ENCODE measurements at regions not wholly inside any gene's neighbourhood (a gene's known extent, or its start where the extent isn't known, plus 50 kb on each side); places are given as distances from the start of the nearest gene placed in this dataset.
"Not testable (repeated sequence)": the region's sequence is repeated elsewhere in the genome, so short reads cannot be mapped to it uniquely, and the experiment has no call there.

DNA sequence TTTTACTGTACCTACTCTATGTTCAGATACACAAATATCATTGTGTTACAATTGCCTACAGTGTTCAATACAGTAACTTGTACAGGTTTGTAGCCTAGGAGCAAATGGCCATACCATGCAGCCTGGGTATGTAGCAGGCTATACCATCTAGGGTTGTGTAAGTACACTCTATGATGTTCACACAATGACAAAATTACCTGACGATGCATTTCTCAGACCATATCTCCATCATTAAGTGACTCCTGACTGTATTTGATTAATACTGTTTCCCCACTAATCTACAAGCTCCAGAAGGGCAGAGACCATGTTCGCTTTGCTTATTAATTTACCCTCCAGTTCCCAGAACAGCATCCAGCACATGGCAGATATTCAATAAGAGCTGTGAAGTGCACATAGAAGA, 372.2 kb downstream of the METTL4 start:
- no peak for DNase-seq

DNA sequence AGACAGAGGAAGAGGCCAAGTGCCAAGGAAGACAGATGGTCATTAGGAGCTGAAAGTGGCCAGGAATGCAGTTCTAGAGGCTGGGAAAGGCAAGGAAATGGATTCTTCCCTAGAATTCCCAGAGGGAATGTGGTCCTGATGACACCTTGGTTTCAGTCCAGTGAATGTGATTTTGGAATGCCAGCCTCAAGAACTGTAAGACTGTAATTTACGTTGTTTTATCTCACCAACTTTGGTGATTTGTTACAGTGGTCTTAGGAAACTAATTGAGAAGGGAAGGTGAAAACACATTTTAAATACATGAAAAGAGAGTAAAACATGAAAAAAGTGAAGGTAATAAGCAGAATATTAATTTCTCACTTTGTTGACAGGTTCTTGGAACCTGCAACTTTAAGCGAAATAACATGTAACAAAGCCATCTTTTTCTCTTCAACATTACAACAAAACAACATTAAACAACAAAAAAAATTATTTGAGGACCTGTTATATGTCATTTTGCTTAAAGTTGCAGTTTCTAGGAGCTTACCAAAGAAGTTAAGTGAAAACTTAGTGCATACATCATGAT, 370.2 kb downstream of the METTL4 start:
- DNase-seq, result no peak

DNA sequence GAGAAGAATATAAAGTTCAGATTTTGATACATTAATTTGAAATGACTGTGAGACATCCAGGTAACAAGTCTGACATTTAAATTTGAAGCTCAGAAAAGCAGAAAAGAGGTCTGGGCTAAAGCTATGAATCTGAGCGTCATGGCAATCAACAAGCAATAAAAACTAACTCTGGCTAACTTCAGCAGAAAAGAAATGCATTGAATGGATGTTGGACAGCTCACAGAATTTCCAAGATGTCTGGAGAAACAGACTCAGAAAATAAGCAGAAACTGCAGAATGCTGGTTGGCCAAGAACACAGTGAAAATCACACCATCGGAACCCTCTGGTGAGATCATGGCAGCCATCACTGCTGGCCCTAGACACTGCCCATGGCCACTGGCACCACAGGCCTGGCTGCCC, 366.6 kb downstream of the METTL4 start:
- no peak for DNase-seq

DNA sequence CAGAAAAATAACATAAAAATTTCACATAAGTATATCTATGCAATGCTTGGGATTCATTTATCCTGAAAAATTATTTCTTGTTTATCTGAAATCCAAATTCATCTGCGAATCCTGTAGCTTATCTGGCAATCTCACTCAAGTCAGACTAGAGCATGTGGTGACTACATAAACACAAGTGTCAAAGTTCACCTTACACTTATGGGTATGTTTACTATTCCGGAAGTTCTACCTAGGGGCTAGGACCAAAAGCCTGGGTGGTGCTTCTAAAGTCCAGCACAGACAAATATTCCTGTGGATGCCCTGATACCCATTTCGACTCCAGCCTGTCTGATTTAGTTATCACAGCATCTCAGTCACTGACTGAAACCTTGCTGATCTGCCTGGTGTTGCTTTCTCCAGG, 364.0 kb downstream of the METTL4 start:
- no peak for DNase-seq

DNA sequence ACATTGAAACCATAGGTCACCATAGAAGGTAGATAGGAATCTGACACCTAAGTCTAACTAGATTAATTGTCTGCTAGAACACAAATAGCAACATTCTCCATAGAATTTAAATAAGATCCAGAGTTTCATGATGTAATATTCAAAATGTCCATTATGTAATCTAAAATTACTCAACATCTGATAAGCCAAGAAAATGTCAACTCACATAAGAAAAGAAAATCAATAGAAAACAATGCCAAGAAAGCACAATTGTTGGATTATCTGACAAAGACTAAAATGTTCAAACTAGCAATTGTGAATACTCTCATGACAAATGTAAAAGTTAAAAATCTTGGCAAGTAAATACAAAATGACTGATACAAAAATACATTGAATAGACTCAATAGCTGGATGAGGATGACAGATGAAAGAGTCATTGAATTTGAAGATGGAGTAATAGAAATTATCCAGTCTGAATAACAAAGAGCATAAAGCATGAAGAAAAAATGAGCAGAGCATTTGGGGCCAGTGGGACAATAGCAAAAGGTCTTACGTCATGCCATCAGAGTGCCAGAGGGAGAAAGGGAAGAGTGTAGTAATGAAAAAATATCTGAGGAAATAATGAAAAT, 358.6 kb downstream of the METTL4 start:
- DNase-seq, result no peak

DNA sequence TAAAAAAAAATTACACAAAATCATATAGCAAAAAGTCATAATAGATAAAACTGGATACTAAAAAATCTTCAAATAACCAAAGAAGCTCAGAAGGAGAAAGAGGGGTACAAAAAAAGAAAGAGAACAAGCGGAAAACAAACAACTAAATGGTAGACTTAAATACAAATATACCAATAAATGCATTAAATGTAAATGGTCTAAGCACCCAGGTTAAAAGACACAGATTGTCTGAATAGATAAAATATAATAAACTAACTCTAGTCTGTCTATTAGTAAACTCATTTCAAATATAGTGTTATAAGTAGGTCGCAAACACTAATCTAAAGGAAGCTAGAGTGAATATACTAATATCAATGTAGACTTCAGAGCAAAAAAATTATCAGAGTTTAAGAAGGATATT, 357.4 kb downstream of the METTL4 start:
- DNase-seq, result no peak

DNA sequence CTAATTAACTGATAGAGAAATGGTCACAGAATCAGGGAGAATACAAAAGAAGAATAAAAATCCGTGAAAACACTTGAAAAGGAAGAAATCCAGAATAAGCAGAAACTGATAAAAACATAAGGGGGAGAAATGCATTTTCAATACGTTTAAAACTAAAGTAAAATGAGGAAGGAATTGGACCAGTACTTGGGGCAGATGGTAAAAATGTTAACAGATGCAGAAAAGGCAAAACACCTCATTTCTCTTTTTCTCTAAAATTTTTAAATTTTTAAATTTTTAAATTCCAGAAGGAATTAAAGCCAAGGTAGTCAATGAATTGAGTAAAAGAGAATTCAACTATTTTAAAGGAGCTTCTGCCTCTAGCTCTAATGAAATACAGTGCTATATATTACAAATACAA, 353.9 kb downstream of the METTL4 start:
- DNase-seq, result no peak

DNA sequence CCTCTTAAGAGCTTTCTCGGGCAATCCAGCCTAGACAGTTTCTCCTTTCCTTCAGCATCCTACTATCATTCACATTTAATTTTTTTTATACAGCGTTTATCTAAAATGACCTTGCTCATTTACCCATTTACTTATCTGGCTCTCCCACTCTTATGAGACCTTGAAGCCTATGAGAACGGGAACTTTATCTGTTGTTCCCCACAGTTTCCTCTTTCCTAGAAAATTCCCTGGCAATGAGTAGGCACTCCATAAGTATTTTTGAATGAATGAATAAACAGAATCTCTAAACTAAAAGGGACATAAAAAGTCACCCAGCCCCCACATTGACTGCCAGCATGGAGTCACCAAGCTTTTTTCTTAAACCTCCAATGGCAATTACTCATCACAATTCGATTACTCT, 353.2 kb downstream of the METTL4 start:
- no peak for DNase-seq

DNA sequence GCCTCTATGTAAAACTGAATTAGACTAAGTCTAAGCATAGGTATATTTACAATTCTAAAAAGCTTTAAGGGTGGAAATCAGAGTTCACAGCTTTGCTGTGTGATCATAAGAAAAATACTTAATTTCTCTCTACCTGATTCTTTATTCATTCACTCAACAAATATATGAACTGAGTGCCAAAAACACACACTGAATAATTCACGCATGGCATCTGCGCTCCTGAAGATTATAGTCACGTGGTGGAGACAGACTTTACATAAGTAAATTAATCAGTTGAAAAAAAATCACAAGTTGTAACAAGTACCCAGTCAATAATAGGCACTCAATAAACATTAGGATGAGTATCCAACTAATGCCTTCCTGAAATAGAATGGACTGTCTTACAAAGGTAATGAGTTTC, 351.6 kb downstream of the METTL4 start:
- no peak for DNase-seq

DNA sequence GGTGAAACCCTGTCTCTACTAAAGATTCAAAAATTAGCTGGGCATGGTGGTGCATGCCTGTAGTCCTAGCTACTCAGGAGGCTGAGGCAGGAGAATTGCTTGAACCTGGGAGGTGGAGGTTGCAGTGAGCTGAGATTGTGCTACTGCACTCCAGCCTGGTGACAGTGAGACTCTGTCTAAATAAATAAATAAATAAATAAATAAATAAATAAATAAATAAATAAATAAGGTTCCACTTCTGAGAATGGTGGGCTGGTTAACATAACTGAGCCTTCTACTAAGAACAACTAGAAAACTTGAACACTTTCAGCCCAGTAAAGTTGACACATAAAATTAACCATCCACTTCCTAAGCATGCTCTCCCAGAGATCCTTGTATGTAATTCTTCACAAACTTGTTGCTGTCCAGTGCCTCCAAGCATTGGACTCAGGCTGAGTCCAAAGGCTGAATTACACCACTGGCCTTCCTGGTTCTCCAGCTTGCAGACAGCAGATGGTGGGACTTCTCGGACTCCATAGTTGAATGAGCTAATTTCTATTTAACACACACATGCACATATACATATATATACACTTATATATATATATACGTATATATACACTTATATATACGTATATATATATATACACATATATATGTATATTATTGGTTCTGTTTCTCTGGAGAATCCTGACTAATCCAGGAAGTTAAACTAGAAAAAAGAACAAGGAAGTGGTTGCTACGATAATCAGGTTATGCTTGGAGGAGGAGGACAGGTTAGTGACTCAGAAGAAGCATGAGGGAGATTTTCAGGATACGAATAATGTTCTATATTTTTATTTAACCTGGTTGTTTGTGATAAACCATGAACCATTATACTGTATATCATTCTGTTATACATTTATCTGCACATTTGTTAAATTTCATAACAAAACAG, 348.8 kb downstream of the METTL4 start:
- DNase-seq, result peak; percentile 10

DNA sequence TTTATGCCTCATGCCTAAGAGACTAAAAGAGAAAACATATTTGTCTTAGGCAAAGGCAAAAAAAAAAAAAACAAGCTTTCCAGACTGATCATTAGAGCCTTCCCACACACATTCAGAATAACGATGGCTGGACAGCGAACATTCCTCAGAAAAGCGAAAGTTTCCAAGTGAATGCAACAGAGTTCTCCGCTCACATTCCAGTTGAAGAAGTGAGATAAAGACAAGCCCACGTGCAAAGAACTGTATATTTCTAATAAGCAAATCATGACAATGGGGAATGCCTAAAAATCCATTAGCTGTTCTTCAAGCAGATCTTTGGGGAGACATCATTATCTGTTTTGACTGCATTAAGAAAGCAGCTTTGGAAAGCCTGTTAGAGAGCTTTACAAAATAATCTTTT, 347.9 kb downstream of the METTL4 start:
- DNase-seq, result no peak

DNA sequence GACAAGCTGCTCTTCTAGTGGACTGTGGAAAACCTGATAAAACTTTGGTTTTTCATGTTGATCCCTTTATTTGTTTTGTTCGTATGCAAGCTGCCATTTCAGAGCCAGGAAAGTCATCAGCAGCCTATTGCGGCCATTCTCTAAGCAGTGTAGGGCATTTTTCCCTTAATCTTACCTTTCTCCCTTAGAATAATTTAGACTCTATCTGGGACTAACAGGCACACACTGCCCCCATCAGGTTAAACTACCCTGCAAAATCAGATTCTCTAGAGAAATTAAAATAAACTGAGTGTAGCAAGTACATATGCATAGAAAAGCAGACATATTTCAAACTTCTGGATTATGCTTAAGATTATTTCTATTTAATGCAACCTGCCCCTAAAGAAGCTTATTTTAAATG, 347.5 kb downstream of the METTL4 start:
- no peak for DNase-seq

DNA sequence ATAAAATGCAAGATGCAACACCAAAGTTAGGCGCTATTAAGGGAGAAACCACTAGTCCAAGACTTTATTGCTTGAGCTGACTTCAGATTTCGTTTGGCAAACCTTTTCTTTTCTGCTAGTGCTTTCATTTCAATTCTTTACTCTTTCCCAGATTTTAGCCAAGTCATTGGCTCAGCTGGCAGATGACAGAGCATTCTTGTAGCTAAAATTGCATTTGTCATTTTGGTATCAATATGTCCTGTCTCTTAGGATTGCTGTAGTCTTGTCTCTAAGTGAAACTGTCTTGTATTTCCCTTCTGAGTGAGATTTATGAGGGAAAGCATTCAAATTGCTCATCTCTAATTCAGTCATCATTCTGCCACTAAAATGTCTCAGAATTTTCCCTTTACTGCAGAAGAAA, 335.1 kb downstream of the METTL4 start:
- DNase-seq, result no peak

DNA sequence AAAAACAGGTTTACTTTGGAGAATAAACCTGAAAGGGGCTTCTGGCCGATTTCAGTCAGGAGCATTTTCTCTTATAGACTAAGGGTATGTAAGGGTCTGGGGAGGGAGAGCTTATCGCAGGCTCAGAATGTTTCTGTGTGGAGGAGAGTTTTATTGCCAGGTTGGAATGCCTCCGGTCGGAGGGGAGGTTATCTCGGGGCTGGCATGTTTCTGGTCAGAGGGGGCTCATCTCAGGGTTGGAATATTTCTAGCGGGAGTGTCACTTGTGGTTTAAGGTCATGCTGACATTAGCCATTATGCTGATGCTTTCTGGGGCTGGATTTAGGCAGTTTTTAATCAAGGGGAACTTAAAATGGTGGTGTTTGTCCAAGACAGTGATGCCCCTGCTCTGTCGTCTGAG, 333.6 kb downstream of the METTL4 start:
- no peak for DNase-seq

DNA sequence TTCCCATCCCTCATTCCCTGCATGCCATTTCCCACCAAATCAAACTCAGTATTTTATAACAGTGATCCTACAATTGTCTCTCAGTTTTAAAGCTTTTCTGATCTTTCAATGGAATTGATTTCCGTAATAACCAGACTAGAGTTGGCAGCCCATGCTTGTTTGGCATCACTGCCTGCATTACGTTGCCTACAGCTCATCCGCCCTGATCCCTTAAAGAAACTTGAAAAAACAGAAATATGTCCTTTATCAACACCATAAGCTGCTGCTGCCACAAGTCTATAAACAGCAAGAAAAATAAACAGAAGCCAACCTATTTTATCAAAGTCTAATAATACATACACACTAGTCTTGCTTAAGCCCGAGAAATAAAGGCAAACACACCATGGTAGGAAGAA, 331.0 kb downstream of the METTL4 start:
- no peak for DNase-seq

DNA sequence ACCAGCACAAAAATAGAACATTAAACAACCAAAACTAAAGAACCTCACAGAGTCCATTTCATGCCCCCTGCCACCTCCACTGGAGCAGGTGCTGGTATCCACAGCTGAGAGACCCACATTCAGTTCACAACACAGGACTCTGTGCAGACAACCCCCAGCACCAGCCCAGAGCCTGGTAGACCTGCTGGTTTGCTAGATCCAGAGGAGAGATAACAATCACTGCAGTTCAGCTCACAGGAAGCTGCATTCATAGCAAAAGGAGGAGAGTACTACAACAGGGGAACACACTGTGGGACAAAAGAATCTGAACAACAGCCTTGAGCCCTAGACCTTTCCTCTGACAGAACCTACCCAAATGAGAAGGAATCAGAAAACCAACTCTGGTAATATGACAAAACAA, 326.7 kb downstream of the METTL4 start:
- DNase-seq, result no peak

DNA sequence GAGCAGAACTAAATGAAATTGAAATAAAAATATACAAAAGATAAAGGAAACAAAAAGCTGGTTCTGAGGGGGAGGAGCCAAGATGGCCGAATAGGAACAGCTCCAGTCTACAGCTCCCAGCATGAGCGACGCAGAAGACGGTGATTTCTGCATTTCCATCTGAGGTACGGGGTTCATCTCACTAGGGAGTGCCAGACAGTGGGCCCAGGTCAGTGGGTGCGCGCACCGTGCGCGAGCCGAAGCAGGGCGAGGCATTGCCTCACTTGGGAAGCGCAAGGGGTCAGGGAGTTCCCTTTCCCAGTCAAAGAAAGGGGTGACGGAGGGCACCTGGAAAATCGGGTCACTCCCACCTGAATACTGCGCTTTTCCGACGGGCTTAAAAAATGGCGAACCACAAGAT, 324.2 kb downstream of the METTL4 start:
- DNase-seq, result not testable (repeated sequence)

DNA sequence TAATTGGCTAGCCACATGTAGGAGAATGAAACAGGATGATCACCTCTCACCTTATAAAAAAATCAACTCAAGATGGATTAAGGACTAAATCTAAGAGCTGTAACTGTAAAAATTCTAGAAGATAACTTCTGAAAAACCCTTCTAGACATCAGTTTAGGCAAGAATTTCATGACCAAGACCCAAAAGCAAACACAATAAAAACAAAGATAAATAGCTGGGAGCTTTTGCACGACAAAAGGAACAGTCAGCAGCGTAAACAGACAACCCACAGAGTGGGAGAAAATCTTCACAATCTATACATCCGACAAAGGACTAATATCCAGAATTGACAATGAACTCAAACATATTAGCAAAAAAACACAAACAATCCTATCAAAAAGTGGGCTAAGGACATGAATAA, 316.3 kb downstream of the METTL4 start:
- DNase-seq, result no peak

DNA sequence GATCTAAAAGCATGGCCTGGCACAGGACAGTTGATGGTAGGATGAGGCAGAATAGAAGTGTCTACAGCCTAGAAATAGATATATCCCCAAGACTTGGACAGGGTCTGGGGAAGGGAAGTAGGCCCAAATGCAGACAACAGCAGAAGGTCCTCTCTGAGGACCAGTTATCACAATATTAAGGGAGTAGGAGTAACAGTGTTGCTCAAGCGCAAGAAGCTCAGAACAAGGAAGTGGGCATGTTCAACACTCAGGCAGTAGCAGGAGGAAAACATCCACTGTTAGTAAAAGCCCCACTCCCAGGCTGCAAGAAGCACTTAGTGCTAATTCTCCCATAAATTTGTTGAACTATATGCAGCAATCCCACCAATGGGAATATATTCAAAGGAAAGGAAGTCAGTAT, 314.7 kb downstream of the METTL4 start:
- no peak for DNase-seq

DNA sequence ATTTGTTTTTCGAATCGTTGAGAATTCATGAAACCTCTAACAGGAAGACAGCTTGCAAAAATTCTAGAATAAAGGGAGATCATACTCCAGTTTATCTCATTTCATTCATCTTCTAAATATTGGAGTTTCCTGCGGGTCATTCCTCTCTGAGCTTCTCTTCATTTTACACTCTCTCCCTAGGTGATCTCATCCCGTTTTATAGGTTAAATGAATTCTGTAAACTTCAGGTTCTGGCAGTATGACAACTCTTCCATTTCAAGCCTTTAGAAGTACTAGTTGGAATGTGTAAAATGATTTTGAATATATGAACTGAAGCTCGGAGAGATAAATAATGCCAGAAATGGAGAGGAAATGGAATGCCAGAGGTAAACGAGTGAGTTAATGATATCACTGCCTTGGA, 312.4 kb downstream of the METTL4 start:
- no peak for DNase-seq

DNA sequence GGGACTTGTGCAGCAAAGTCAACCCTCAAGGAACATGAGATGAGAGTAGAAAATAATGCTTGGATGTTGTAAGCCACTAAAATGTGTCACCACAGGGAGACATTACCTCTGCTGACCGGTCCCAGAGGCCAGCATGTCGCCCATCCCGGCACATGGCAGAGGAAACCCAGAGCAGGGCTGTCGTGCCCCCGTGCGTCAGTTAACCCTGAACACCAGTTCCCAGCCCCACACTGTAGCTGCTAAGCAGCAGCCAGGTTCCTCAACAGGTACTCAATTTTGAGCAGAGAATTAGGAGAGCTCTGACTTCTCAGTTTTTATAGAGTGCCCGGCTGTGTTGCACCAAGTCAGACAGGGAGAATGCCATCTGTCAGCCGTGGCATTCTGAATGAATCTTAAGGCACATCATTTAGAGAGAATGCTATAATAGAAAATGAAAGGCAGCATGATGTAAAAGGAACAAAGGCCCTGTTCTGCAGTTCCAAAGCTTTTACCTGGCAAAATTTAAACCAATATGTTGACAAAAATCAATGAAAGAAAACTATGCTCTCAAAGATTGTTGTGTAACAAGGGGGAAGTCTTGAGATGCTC, 307.9 kb downstream of the METTL4 start:
- no peak for DNase-seq

DNA sequence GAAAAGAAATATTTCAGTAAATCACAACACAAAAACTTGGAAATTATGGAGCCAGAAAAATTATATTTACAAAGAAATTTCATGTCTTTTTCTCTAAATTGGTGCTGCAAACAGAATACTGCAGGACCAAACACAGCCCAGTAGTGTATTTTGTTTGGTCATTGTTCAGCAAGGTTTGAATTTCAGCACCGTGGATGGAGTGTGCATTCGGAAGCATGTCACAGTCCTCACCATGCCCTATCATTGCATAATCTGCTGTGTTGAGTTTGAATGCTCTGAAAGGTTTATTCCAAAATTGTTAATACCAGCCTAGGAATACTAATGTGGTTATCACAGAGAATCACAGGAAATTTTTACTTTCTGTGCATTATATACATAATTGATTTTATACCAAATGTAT, 296.7 kb downstream of the METTL4 start:
- no peak for DNase-seq

DNA sequence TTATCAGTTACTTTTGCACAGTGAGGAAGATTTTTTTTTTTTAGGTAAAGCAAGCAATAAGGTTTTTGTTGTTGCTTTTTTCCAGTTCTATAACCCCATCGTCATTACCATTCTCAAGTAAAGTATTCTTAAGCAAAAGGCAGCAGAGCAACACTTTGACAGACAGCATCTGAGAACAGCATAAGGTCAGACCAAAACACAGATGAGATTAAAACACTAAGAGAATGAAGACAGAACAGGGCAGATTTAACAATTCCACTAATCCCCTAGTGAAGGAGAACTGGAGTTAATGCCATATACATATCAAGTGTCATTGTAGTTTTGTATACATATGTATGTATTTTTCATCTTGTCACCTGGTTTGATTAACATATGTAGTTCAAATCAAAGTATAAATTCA, 290.2 kb downstream of the METTL4 start:
- DNase-seq, result no peak

All from NCI-H2029 (cell line).